Fibroblast of mammary gland (primary cell): ENCODE measurements at regions not wholly inside any gene's neighbourhood (a gene's known extent, or its start where the extent isn't known, plus 50 kb on each side); places are given as distances from the start of the nearest gene placed in this dataset.

Experiments used
- DNase-seq: peaks from one replicate; pipeline ENCODE4 v3.0.0-alpha.2; 2010; ENCODE audit warnings: low read depth
- H3K4me3 ChIP-seq: 2 replicates; pipeline ENCODE4 v1.5.1; 2011; ENCODE audit warnings: low read depth, mild to moderate bottlenecking, low read length, moderate library complexity; ENCODE audit not compliant: control insufficient read depth
- CTCF ChIP-seq: conservative IDR thresholded peaks from 2 replicates; pipeline ENCODE4 v1.5.1; 2011; ENCODE audit warnings: low read depth, low read length, inconsistent platforms; ENCODE audit not compliant: control insufficient read depth, insufficient read depth

GRCh38 chr2:74745766-74746165 lies 88.2 kb upstream of the HK2 start:
- H3K4me3 ChIP-seq, result no peak overlapping the region
- TF ChIP-seq CTCF, result no peak
- DNase-seq, result no peak

- no peak overlapping the region for H3K4me3 ChIP-seq
- no peak for DNase-seq
- TF ChIP-seq CTCF, result no peak
Measured at GRCh38 chr2:74746480-74746879, 87.4 kb upstream of the HK2 start.

- H3K4me3 ChIP-seq, result no peak overlapping the region
- DNase-seq, result peak; percentile 89
- no peak for TF ChIP-seq CTCF
Measured at GRCh38 chr2:74747411-74748080, 86.4 kb upstream of the HK2 start.

- H3K4me3 ChIP-seq, result no peak overlapping the region
- no peak for DNase-seq
- TF ChIP-seq CTCF, result no peak
Measured at GRCh38 chr2:74748665-74749064, 85.3 kb upstream of the HK2 start.

- H3K4me3 ChIP-seq, result no peak overlapping the region
- DNase-seq, result no peak
- no peak for TF ChIP-seq CTCF
Measured at GRCh38 chr2:74749432-74749831, 84.5 kb upstream of the HK2 start.

- no peak for TF ChIP-seq CTCF
- H3K4me3 ChIP-seq, result no peak overlapping the region
- DNase-seq, result no peak
Measured at GRCh38 chr2:74751981-74752851, 81.7 kb upstream of the HK2 start.
